ENCODE measurements at regions not wholly inside any gene's neighbourhood (a gene's known extent, or its start where the extent isn't known, plus 50 kb on each side); places are given as distances from the start of the nearest gene placed in this dataset.

DNA sequence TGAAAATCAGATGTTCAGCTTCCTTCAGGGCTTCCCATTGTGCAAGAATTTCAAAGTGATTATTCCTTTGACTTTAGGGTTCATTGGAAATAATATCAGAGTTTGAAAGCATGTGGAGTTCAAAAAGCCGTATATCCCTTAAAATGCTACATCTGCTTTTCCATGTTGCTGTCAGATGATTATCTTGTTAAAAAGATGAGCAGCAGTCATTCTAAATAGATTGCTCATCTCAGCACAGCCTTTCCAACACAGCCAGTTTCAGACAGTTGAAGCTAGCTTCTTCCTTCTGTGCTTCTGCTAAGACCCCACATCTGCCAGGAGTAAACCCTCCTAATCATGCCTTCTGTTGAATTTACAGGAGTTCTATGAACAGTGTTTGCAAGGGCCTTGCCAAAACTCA is 204.4 kb upstream of the PTER start:
- TF ChIP-seq POLR2A (IDR thresholded peaks at IDR 0.05), result no peak
- TF ChIP-seq, protein P1, sequence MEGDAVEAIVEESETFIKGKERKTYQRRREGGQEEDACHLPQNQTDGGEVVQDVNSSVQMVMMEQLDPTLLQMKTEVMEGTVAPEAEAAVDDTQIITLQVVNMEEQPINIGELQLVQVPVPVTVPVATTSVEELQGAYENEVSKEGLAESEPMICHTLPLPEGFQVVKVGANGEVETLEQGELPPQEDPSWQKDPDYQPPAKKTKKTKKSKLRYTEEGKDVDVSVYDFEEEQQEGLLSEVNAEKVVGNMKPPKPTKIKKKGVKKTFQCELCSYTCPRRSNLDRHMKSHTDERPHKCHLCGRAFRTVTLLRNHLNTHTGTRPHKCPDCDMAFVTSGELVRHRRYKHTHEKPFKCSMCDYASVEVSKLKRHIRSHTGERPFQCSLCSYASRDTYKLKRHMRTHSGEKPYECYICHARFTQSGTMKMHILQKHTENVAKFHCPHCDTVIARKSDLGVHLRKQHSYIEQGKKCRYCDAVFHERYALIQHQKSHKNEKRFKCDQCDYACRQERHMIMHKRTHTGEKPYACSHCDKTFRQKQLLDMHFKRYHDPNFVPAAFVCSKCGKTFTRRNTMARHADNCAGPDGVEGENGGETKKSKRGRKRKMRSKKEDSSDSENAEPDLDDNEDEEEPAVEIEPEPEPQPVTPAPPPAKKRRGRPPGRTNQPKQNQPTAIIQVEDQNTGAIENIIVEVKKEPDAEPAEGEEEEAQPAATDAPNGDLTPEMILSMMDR (IDR thresholded peaks at IDR 0.05), result no peak
